Stimulated activated CD4-positive, alpha-beta T cell treated with anti-CD3 and anti-CD28 coated beads, Interleukin-12 subunit alpha, Interleukin-12 subunit beta, amount 100 ng/mL, for 24 hours (primary cell): ENCODE measurements at regions not wholly inside any gene's neighbourhood (a gene's known extent, or its start where the extent isn't known, plus 50 kb on each side); places are given as distances from the start of the nearest gene placed in this dataset.
"Not testable (repeated sequence)": the region's sequence is repeated elsewhere in the genome, so short reads cannot be mapped to it uniquely, and the experiment has no call there.

Source experiments
- DNase-seq, 2 experiments: peaks; one replicate each; pipeline ENCODE4 v3.0.0-alpha.2; 2020; ENCODE audit warnings: low read depth in 2 of 2

DNA sequence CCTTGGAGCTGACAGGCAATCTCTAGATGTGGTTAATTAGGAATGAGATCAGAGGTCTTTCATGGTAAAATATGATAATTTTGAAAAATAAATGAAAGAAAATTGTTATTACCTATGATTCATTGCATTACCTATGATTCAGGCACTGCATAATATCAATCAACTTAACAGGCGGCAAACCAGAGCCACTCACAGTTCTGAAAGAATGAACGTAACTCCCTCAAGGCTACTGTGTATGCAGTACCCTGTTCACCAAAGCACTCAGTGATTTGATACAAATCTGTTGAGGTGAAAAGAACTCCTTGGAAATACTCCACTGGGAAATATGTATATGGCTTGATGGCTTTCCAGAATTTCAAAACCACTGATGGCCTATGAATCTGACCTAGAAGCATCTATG is 398.9 kb downstream of the ACTL7B start:
- no peak for DNase-seq

DNA sequence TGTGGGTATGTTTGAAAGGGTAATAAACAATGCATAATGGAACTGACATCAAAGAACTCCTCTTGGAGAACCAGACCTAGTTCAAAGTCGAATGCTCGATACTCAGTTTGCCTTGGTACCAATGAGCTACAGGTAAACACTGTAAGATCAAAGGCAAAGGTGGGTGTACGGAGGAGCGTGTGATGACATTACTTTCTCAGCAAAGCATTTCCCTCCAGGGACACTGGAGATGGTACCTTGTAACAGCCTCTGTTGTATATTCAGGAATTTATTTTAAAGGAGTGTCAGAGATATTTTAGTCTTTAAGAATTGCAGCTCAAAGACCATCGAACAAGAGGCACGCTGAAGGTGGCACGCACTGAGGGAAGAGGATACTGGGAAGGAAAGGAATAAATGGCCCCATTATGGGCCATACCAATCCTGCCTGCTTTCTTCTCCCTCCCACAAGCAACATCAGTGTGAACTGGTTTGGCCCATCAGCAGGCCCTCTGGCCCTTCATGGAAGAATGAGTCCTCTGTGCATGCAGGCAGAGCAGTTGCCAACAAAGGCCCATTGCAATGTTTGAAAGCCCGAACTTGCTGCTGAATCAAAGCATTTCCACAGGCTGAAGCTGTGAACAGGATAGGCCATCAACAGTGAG is 410.2 kb downstream of the ACTL7B start:
- no peak for DNase-seq

DNA sequence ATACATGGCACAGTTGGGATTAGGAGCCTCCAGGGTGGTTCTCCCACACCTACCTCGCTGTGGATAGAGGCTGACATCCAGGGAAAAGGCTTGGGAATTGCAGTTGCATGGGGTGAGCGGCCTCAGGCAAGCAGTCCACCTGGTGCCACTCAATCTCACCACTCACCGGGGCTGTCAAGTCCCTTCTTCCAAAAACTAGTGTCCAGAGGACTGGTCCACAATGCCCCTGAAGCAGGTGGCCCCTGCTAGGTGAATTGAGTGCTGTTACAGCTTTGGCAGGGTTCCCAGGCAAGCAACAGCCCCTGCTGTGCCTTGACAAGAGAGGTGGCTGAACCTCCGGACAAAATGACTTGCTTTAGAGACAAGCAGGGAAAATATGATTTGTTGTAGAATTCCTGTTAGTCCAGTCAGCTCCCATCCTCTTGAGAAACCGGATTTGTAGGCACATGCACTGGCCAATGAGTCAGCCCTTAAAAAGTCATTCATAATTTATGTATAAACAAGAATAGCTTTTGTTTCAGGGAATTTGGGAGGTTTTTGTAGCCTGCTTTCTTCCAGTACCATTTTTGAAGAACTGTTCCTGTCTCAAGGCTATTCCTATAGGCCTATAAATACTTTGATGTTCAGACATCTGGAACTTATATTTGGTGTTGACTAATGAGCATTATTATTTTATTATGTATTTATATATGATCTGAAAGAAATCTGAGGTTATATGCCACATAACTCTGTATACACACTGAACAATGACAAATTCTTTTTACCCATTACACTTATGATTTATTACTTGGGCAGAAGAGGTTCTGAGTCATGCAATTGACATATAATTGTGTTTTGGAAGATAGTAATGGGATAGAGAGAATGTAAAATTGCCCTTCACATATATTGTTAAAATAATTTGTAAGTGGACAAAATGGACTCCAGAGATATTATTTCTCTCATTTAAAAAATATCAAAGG is 411.1 kb downstream of the ACTL7B start:
- no peak for DNase-seq

DNA sequence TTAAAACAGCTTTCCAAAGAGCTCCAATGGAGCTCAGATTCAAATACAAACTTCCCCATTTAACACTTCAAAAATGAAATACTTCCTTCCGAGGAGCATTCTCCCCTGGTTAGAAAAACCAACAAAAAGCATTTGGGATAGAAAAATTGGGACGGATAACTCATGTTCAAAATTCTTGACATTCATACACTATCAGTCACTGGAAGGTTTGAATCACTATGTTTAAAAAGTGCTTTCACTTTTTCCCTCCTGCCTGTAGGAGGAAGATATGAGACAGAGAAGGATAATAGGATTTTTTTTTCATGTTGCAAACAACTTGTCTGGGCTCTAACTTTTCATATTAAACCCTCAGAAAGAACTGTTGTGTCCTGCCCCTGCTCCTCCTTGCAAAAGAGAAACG is 412.0 kb downstream of the ACTL7B start:
- DNase-seq: no peak

DNA sequence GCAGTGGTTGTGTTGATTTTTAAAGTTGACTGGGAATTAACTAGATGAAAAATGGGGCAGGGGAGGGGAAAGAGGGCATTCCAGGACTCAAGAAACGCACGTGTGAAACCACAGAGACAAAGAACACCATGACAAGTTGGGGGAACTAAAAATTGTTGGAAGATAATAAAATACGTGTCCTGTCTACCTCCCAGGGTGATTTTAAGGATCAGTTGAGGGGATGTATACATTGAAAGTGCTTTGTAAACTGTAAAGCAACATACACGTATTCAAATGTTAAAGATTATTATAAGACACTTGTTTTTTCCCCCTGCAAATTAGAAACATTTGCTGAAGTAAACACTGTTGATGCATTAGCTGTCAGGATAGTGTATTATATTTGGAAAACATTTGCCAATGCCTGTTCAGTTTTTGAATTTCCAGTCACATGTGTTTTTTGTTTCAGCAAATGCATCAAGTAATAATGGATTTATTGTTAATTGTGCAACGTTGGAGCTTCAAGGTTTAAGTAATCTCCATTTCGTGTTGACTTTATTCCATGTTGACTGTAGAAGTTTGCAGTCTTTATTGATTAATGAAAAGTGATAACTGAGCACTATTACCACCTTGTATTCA is 412.7 kb downstream of the ACTL7B start:
- DNase-seq: no peak

DNA sequence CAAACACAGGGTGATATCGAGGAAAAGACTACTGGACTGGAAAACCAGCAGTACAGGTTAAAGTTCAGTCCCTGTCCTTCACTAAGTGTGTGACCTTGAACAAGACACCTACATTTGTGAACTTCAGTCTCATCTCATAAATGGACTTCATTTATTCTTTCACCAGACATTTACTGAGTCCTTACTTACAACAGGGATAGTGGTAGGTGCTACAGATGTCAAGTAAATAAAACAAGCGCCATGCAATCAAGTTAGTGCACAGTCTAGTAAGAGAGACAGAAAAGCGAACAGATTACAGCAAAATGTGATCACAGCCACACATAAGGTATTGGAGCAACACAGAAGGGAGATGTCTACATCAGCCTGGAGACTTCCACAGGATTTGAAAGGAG is 413.2 kb downstream of the ACTL7B start:
- no peak for DNase-seq

DNA sequence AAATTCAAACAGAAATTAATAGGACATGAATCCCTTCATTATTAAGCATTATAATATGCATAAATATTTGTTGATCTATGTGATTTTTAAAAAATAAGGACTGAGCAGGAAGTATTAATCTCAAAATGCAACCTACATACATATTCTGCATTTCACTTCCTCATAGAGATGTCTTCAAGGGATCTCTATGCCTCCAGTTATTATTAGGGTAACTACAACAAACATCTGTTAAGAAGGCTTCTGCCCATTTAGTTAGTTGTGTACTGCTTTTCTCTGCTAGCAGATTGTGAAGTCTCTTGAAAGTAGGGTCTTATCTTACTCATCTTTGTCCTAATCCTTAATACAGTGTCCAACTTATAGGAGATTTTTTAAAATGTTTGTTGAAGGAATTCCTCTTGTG is 414.1 kb downstream of the ACTL7B start:
- no peak for DNase-seq

DNA sequence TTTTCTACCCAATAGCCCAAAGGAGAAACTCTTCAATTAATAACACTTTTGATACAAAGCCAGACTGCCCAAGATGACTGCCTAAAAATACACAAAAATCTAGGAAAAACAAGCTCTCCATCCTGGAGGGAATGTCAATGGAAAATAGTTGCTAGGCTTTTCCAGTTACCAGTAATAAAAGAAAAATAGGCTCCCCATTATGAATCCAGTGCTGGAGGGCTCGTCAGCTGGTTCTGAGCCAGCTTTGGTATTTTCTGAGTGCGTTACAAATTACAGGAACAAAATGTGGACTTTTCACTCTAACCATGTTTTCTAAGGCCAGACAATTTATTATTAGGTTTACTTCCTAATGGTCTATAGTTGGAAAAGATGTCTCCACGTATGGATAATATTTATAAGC is 414.5 kb downstream of the ACTL7B start:
- no peak for DNase-seq

DNA sequence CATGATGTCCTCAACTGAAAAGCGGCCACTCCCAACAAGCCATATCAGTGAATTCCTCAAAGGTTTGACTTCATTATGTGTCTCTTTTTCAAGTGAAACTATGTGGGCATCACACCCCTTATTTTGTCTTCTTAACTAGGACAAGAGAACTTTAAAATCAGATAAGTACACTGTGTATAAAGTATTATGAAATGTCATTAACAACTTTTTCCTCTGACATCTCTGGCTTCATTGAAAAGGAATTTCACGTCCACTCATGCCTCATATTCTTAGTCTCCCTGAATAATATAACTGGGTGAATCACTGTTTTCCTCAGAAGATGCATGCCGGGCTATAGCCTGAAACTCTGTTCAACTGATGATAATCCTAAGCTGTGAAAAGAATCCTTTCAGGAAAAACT is 415.8 kb downstream of the ACTL7B start:
- DNase-seq: no peak

DNA sequence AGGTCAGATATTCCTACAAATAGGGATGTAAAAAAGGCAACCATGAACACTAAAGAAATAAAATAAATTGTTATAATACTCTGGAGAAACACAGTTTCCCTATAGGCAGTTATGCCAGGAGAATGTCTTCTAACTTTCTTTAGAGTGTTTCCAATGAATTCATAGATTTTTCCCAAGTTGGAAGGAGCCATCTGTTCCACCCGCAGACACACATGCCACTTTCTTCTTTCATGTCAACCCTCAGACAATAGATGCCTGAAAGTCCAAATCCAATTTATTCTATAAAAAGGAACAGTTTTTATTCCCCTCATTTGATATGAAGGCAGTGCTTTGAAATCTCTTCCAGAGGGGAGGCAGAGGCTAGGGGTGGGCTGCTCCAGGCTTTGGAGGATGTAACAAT is 418.1 kb downstream of the ACTL7B start:
- no peak for DNase-seq

DNA sequence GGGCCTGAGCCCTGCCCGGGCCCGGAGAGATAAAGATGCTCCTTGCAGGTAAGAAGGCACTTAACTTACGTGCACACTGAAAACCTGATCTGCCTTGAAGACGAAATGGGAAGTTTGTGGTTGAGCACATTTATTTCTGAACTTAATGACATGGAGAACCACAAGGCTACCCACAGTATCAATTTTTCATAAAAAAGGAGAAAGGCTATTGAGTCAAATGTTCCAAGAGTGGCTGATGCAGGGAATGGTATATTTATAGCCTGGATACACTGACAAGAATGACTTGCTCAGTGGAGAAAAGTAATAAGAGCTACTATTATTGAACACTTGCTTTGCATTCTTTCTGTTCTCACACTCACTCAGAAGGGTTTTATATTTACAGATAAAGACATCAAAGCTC is 419.3 kb downstream of the ACTL7B start:
- no peak for DNase-seq

DNA sequence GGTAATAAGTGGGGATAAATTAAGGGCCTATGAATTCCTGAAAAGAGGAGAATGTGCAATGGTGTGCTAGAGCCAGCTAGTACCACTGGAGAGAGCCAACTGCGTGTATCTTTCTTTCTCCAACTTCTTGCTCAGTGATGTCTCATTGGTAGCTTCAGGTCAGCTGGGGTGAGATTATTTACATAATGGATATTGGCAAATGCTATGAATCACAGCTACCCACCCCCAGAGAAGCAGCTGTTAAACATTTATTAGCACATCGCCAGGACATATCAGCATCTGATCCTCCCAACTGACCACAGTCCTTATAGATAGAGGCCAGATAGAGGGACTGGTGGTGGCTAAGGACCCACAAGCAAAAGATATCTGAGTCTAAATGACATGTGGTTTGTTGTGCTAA is 421.3 kb downstream of the ACTL7B start:
- no peak for DNase-seq

DNA sequence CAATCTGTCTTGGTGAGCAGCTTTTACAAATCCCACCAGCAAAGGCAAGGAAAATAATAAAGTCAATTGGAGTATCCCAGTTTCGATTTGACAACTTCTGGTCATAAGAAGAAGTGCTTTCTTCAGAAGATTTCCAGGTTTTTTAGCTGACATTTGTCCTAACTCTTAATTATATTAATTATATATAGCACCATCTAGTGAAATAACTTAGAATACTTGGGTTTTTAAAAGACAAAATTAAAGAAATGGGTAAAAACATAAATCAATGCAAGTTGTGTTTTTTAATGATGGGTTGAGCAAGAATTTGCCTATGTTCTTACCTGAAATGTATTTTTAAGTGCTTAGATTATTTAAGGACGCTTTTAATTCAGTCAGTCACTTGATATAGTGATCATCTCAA is 421.8 kb downstream of the ACTL7B start:
- no peak for DNase-seq

DNA sequence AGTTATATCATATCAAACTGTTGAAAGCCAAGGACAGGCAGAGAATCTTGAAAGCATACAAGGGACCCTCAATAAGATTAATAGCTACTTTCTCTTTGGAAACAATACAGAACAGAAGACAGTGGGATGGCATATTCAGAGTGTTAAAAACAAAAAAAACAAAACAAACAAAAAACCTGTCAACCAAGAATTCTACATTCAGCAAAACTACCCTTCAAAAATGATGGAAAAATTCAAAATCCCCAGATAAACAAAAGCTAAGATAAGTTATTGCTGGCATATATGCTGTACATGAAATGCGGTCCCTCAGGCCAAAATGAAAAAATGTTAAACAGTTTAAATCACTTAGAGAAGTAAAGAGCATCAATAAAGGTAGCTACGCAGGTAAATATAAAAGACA is 425.1 kb downstream of the ACTL7B start:
- no peak for DNase-seq

DNA sequence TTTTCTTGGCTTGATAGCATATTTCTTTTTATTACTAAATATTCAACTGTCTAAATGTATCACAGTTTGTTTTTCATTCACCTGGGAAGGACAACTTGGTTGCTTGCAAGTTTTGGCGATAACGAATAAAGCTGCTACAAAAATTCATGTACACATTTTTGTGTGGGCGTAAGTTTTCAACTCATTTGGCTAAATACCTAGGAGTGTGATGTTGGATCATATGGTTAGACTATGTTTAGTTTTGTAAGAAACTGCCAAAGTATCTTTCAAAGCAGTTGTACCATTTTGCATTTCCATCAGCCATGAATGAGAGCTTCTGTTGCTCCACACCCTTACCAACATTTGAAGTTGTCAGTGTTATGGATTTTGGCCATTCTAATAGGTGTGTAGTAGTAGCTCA is 428.0 kb downstream of the ACTL7B start:
- DNase-seq: no peak

DNA sequence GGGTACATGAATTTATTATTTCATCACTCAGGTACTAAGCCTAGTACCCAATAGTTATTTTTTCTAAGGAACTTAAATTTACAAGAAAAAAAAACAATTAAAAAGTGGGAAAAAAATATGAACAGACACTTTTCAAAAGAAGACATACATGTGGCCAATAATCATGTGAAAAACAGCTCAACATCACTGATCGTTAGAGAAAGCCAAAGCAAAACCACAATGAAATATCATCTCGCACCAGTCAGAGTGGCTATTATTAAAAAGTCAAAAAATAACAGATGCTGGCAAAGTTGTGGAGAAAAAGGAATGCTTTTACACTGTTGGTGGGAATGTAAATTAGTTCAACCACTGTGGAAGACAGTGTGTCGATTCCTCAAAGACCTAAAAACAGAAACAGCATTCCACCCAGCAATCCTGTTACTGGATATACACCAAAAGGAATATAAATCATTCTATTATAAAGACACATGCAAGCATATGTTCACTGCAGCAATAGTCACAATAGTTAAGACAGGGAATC is 429.3 kb downstream of the ACTL7B start:
- DNase-seq: not testable (repeated sequence)

DNA sequence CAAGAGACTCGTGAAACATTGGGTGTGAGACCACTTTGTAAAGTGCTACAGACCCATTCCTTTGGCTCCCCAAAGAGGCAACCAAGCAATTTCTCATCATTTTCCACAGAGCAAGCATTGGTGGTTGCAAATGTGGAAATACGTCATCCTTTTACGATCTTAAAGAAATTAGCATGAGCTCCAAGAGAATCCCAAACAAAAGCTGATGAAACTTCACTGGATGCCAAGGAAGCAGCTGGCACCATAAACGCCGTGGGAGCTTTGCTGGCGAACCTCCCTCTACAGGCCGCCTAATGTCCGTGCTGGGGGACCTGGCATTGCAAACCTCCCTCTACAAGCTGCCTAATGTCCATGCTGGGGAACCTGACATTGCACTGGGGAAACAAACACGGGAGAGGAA is 432.4 kb downstream of the ACTL7B start:
- no peak for DNase-seq

DNA sequence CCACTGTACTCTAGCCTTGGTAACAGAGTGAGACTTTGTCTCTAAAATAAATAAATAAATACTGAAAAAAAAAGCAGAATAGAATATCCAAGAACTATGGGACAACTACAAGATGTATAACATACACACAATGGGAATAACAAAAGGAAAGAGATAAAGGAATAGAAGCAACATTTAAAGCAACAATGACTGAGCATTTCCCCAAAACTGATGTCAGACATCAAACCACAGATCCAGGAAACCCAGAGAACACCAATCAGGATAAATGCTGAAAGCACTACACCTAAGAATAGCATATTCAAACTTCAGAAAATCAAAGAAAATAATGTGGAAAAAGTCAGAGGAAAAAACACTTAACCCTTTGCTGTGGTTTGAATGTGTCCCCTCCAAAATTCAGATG is 436.4 kb downstream of the ACTL7B start:
- no peak for DNase-seq

DNA sequence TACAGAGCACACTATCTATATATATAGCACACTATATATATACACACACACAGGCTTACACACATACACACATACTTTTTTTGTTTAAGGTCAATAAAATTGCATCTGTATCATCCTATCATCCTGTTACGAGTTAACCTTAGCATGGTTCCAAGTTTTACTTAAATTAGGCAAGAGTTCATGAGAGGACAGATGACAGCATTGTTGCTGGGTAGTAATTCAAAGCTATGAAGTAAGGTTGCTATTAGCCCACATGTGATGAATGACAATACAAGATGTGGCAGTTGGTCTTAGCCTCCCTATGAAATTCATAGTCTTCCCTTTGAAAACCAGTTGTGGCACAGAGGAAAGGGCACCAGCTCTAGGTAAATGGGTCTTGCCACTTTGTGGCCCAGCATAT is 438.1 kb downstream of the ACTL7B start:
- DNase-seq: no peak

DNA sequence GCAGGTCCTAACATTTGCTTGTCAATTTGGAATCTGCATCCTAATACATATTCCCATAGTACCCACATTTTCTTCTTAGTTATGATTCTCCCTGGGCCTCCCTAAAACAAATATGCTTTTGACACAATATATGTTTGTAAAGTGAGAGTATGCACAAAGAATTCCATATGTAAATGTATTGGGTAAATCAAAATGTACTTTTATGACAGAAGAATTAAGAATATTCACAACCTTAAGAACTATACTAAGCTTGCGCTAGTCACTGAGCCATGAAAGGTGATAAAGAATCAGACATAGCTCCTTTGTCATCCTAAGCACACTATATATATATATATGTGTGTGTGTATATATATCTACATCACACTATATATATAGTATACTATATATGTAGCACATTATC is 438.5 kb downstream of the ACTL7B start:
- DNase-seq: no peak

DNA sequence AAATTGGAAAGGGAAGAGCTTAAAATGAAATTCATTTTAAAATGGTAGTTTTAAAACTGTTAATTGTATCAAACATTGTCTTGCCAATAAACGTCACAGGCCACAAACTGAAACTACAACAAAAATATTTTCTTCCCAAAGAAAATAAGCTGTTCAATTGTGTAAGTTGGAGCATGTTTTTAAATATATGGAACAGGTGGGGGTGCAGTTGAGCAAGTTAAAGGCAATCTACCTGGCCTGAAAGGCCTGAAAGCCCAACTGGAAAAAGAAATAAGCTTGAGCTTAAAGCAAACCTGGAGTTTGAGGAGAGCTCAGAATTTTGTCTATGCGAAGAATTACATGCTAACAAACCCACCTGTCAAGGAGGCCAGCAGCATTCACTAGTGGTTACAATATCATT is 439.5 kb downstream of the ACTL7B start:
- no peak for DNase-seq

DNA sequence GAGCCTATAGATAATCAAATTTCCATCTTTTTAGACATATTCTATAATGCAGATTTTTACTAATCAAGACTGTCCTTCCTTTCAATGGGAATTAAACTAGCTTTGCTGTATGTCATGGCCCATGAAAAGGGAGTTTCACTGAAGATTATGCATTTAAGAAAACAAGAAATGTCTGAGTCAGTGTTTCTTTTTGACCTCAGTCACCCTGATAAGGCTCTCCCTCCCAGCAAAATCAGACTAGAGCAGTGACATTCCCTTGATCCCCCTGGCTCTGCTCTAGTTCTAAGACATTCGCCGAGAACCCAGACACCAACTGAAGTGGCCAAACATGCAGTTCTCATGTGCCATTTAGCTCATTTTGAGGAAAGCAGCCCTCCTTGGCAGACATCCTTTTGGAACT is 442.0 kb downstream of the ACTL7B start:
- no peak for DNase-seq

DNA sequence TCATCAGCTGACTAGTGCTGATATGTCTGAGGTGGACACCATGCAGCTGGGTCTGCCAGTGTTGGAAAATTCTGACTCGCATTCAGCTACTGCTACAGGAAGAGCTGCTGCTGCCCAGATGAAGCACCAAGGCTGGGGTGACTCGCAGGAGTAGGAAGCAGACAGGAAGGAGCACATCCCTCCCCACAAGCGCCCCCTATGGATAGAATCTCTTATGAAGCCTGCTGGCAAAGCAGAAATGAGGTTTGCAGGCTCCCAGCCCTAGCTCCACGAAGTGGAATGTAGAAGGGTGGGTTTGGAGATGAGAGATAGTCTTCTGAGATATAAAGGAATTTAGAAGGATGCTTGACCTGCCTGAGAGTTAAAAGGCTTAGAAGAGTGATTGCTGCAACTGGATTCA is 443.0 kb downstream of the ACTL7B start:
- DNase-seq: no peak
